ENCODE measurements at regions not wholly inside any gene's neighbourhood (a gene's known extent, or its start where the extent isn't known, plus 50 kb on each side); places are given as distances from the start of the nearest gene placed in this dataset.
A peak's percentile ranks its signal among the peaks of the same experiment; 100 is the strongest.

- no peaks in the 10 kb centered on the region for H3K79me2 ChIP-seq (ENCODE audit: control insufficient read depth, insufficient read depth, low read length)
- DNase-seq (ENCODE audit: extremely low read depth in 1 of 4, low spot score in 3 of 4), result no peak
- no peaks in the 10 kb centered on the region for H3K9me3 ChIP-seq (replicated peaks; ENCODE audit: control insufficient read depth, insufficient read depth, low read depth, low read length)
- POLR2A ChIA-PET, result interaction anchor here (0.6 to 0.9 kb wide), 2 partner anchors 9 to 22 kb away, joined by 3 read pairs; no protein-coding TSS in a partner anchor
- BruUV-seq (replicated peaks), result no TSS peak
- no peak overlapping the region for H3K27ac ChIP-seq (ENCODE audit: extremely low read depth, low read depth, low read length)
- H3K4me3 ChIP-seq, result no peak overlapping the region
- peak overlapping the region; percentile 60 for H2AFZ ChIP-seq (ENCODE audit: low read depth, low read length)
- no peaks in the 10 kb centered on the region for H4K20me1 ChIP-seq (replicated peaks; ENCODE audit: control insufficient read depth, insufficient read depth, low read length)
- peaks cover 0 to 38% of the 10 kb centered on the region in 2 experiments; a peak in 3 of 5 replicates for H3K4me1 ChIP-seq (replicated peaks in 1 of 2; ENCODE audit: control insufficient read depth in 2 of 2, insufficient read depth in 2 of 2, low read length in 2 of 2)
- WGBS (ENCODE audit: insufficient coverage, low coverage, missing lambda C conversion rate), result 0% methylated on average over 4 of the region's 4 CpGs
- no peak for FAIRE-seq
- intact Hi-C loops (cut with micrococcal nuclease), result loop anchor here (5.0 kb wide), 3 partner anchors 82 to 288 kb away; partner anchors contain the start of gene ZEB2
- H3K36me3 ChIP-seq (ENCODE audit: control insufficient read depth, insufficient read depth, low read length), result no peaks in the 10 kb centered on the region; the same call in 2 of the 3 replicates
- no peak for ATAC-seq
- H3K4me2 ChIP-seq (ENCODE audit: insufficient read depth, low read length), result peak overlapping the region; percentile 46
- in situ Hi-C loops (cut with MboI), result no loop called here
- H3K9ac ChIP-seq (ENCODE audit: insufficient read depth in 1 of 2, low read depth in 2 of 2, low read length in 2 of 2), result no peak overlapping the region
- CTCF ChIA-PET (ENCODE audit: low intra/inter-chr PET ratio), result no interaction called here
- no peaks in the 10 kb centered on the region for H3K9me1 ChIP-seq (ENCODE audit: control insufficient read depth, insufficient read depth, low read length)
- no peaks in the 10 kb centered on the region for H3K27me3 ChIP-seq (ENCODE audit: control insufficient read depth in 2 of 2, insufficient read depth in 2 of 2, low read length in 2 of 2)
- 0 out of 2 replicates have a peak, but pooled peaks have one; percentile 25 for TF ChIP-seq CTBP1 (IDR thresholded peaks at IDR 0.05; ENCODE audit: borderline replicate concordance)
- peak; percentile 38; the same call in 1 of the 2 replicates for TF ChIP-seq BHLHE40 (IDR thresholded peaks at IDR 0.05; ENCODE audit: low read length)
- peak; percentile 65 for TF ChIP-seq PKNOX1 (IDR thresholded peaks at IDR 0.05)
- 0 out of 2 replicates have a peak, but pooled peaks have one; percentile 32 for TF ChIP-seq SMARCA4 (IDR thresholded peaks at IDR 0.05)
- TF ChIP-seq CEBPB (tag; IDR thresholded peaks at IDR 0.05), result peak; percentile 87
- peak; percentile 14; the same call in 1 of the 2 replicates for TF ChIP-seq MITF (IDR thresholded peaks at IDR 0.05)
- TF ChIP-seq SMARCE1 (IDR thresholded peaks at IDR 0.05), result 0 out of 2 replicates have a peak, but pooled peaks have one; percentile 24
- no peak for TF ChIP-seq ZBTB40 (IDR thresholded peaks at IDR 0.05)
- no peak for TF ChIP-seq ZBTB40 (CRISPR knock-in tag; IDR thresholded peaks at IDR 0.05)
- TF ChIP-seq EP300 (IDR thresholded peaks at IDR 0.05; ENCODE audit: low read length), result peak; percentile 29; the same call in 1 of the 2 replicates
- TF ChIP-seq STAT5B (CRISPR knock-in tag; IDR thresholded peaks at IDR 0.05), result no peak
- TF ChIP-seq ARID1B (IDR thresholded peaks at IDR 0.05), result 0 out of 2 replicates have a peak, but pooled peaks have one; percentile 16
- no peak for TF ChIP-seq RHOXF2B (CRISPR knock-in tag; conservative IDR thresholded peaks at IDR 0.05)
Measured at GRCh38 chr2:144234542-144234871, 285.4 kb downstream of the ZEB2 start.
